Esophagus muscularis mucosa (tissue), 3 donors: ENCODE measurements at regions not wholly inside any gene's neighbourhood (a gene's known extent, or its start where the extent isn't known, plus 50 kb on each side); places are given as distances from the start of the nearest gene placed in this dataset.

Source experiments
- POLR2A ChIP-seq: fragments of 450-650 bp; IDR thresholded peaks from one replicate; pipeline ENCODE4 v1.6.1; 2017; ENCODE audit warnings: antibody characterized with exemption, moderate library complexity, mild to moderate bottlenecking, low read depth
- POLR2AphosphoS5 ChIP-seq, 2 donors: sonication (generic); formaldehyde crosslinking; IDR thresholded peaks; one replicate each; pipeline ENCODE4 v1.6.1; 2017; ENCODE audit warnings: antibody characterized with exemption in 2 of 2
- TF ChIP-seq, protein P1 (sequence below), 3 experiments: fragments of 200-600 bp in 2 of 3; fragments of 450-650 bp in 1 of 3; sonication (generic) in 2 of 3; IDR thresholded peaks; one replicate each; pipeline ENCODE4 v1.5.1; 2017 to 2019; ENCODE audit warnings: antibody characterized with exemption in 3 of 3, mild to moderate bottlenecking in 2 of 3, moderate library complexity in 1 of 3

- TF ChIP-seq, protein P1, sequence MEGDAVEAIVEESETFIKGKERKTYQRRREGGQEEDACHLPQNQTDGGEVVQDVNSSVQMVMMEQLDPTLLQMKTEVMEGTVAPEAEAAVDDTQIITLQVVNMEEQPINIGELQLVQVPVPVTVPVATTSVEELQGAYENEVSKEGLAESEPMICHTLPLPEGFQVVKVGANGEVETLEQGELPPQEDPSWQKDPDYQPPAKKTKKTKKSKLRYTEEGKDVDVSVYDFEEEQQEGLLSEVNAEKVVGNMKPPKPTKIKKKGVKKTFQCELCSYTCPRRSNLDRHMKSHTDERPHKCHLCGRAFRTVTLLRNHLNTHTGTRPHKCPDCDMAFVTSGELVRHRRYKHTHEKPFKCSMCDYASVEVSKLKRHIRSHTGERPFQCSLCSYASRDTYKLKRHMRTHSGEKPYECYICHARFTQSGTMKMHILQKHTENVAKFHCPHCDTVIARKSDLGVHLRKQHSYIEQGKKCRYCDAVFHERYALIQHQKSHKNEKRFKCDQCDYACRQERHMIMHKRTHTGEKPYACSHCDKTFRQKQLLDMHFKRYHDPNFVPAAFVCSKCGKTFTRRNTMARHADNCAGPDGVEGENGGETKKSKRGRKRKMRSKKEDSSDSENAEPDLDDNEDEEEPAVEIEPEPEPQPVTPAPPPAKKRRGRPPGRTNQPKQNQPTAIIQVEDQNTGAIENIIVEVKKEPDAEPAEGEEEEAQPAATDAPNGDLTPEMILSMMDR (IDR thresholded peaks at IDR 0.05), result no peak
- TF ChIP-seq POLR2A (no peak), POLR2AphosphoS5 (IDR thresholded peaks at IDR 0.05) (peak in 1 of 2 donors; percentile 76)
Observed at GRCh38 chr21:28761674-28762356, 230.9 kb downstream of the LTN1 start.
